Muscle of arm (tissue), 1 donor: ENCODE measurements at regions not wholly inside any gene's neighbourhood (a gene's known extent, or its start where the extent isn't known, plus 50 kb on each side); places are given as distances from the start of the nearest gene placed in this dataset.
A peak's percentile ranks its signal among the peaks of the same experiment; 100 is the strongest.

Experiments used
- DNase-seq: peaks from one replicate; pipeline ENCODE4 v3.0.0-alpha.2; 2013

- DNase-seq = no peak
These were observed 91.1 kb upstream of the WSCD2 start for GRCh38 chr12:108037960-108038359.

- no peak for DNase-seq
These were observed 89.3 kb upstream of the WSCD2 start for GRCh38 chr12:108039794-108040193.

- DNase-seq = no peak
These were observed 88.1 kb upstream of the WSCD2 start for GRCh38 chr12:108040947-108041346.

- DNase-seq = no peak
These were observed 85.8 kb upstream of the WSCD2 start for GRCh38 chr12:108043286-108043685.

GRCh38 chr12:108043750-108044533 is 85.1 kb upstream of the WSCD2 start:
- no peak for DNase-seq

GRCh38 chr12:108046135-108046534 is 83.0 kb upstream of the WSCD2 start:
- DNase-seq = no peak

- DNase-seq = peak; percentile 39
These were observed 82.4 kb upstream of the WSCD2 start for GRCh38 chr12:108046650-108047049.

- DNase-seq = peak; percentile 76
These were observed 82.0 kb upstream of the WSCD2 start for GRCh38 chr12:108047071-108047550.

GRCh38 chr12:108048686-108049085 is 80.4 kb upstream of the WSCD2 start:
- no peak for DNase-seq

- DNase-seq = no peak
These were observed 78.4 kb upstream of the WSCD2 start for GRCh38 chr12:108050696-108051095.

- no peak for DNase-seq
These were observed 76.8 kb upstream of the WSCD2 start for GRCh38 chr12:108052260-108052659.

- DNase-seq = no peak
These were observed 75.6 kb upstream of the WSCD2 start for GRCh38 chr12:108053512-108053911.

GRCh38 chr12:108054496-108054895 is 74.6 kb upstream of the WSCD2 start:
- DNase-seq = no peak

- DNase-seq = no peak
These were observed 73.9 kb upstream of the WSCD2 start for GRCh38 chr12:108055141-108055540.

GRCh38 chr12:108060067-108060466 is 69.0 kb upstream of the WSCD2 start:
- no peak for DNase-seq

GRCh38 chr12:108060903-108061302 is 68.2 kb upstream of the WSCD2 start:
- no peak for DNase-seq

GRCh38 chr12:108063192-108063591 is 65.9 kb upstream of the WSCD2 start:
- DNase-seq = no peak

- no peak for DNase-seq
These were observed 64.0 kb upstream of the WSCD2 start for GRCh38 chr12:108065069-108065468.

GRCh38 chr12:108066583-108067577 is 62.2 kb upstream of the WSCD2 start:
- no peak for DNase-seq

GRCh38 chr12:108069651-108070165 is 59.4 kb upstream of the WSCD2 start:
- DNase-seq = no peak

- no peak for DNase-seq
These were observed 53.5 kb upstream of the WSCD2 start for GRCh38 chr12:108075561-108075960.

- DNase-seq = no peak
These were observed 52.5 kb upstream of the WSCD2 start for GRCh38 chr12:108076556-108076955.
